ENCODE measurements at regions not wholly inside any gene's neighbourhood (a gene's known extent, or its start where the extent isn't known, plus 50 kb on each side); places are given as distances from the start of the nearest gene placed in this dataset.

DNA sequence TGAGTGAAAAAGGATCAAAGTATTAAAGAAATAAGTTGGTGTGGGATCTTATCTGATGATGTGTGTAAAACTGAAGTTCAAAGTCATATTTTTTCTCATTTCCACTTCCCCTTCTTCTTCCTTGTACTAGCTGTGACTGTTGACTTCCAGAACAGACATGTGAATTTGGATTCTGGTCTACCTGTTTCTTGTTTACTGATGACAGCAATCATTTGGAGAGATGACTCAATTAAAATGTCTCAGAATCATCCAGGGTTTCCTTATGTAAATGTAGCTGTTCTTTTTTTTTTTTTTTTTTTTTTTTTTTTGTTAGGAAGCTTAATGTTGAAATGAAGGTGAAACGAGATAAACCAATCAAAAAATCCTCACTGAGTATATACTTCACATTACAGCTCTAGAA is 819.9 kb upstream of the PIK3C3 start:
- Histone ChIP-seq H3K4me1 (no peaks in the 10 kb centered on the region), H3K4me3 (no peak overlapping the region), H3K27me3 (no peaks in the 10 kb centered on the region), H3K9me3 (no peaks in the 10 kb centered on the region), H3K36me3 (no peaks in the 10 kb centered on the region), H3K27ac (no peak overlapping the region)
- TF ChIP-seq, protein P1, sequence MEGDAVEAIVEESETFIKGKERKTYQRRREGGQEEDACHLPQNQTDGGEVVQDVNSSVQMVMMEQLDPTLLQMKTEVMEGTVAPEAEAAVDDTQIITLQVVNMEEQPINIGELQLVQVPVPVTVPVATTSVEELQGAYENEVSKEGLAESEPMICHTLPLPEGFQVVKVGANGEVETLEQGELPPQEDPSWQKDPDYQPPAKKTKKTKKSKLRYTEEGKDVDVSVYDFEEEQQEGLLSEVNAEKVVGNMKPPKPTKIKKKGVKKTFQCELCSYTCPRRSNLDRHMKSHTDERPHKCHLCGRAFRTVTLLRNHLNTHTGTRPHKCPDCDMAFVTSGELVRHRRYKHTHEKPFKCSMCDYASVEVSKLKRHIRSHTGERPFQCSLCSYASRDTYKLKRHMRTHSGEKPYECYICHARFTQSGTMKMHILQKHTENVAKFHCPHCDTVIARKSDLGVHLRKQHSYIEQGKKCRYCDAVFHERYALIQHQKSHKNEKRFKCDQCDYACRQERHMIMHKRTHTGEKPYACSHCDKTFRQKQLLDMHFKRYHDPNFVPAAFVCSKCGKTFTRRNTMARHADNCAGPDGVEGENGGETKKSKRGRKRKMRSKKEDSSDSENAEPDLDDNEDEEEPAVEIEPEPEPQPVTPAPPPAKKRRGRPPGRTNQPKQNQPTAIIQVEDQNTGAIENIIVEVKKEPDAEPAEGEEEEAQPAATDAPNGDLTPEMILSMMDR (IDR thresholded peaks at IDR 0.05), result no peak
- no peak for TF ChIP-seq EP300 (IDR thresholded peaks at IDR 0.05)
- no peak for TF ChIP-seq POLR2A (IDR thresholded peaks at IDR 0.05)
- no peak for DNase-seq (ENCODE audit: low spot score in 2 of 2)
- WGBS, 2 donors, result 72 to 88% methylated on average over 1 of the region's 1 CpG

- TF ChIP-seq POLR2A (IDR thresholded peaks at IDR 0.05) (no peak), EP300 (IDR thresholded peaks at IDR 0.05) (no peak)
- TF ChIP-seq, protein P1 (IDR thresholded peaks at IDR 0.05), result no peak
- Histone ChIP-seq H3K9me3 (no peaks in the 10 kb centered on the region), H3K27me3 (no peaks in the 10 kb centered on the region), H3K4me3 (no peak overlapping the region), H3K27ac (no peak overlapping the region), H3K36me3 (no peaks in the 10 kb centered on the region), H3K4me1 (no peaks in the 10 kb centered on the region)
- 19 to 25% methylated on average over 4 of the region's 4 CpGs for WGBS, 2 donors
- no peak for DNase-seq (ENCODE audit: low spot score in 2 of 2)
Observed at GRCh38 chr18:41134426-41134825, 820.6 kb upstream of the PIK3C3 start.

DNA sequence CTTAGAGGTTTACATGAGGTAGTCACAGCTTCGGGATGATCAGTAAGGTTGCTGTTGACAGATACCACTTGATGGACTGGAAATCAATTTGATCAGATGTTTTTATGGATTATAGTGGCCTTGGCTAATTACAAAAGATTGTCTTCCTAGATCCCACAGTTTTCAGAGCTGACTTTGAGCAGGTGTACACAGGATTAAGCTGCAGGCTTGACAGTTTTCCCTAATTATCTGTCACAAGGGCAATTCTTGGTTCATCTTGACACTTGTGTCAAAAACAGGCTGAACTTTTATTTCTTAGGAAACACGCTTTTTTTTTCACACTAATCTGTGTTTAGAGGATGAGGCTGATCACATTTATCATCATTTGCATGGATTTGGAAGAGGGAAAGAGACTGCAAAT is 824.0 kb upstream of the PIK3C3 start:
- Histone ChIP-seq H3K4me1 (no peaks in the 10 kb centered on the region), H3K27me3 (no peaks in the 10 kb centered on the region), H3K27ac (no peak overlapping the region), H3K9me3 (no peaks in the 10 kb centered on the region), H3K36me3 (no peaks in the 10 kb centered on the region), H3K4me3 (no peak overlapping the region)
- no peak for DNase-seq (ENCODE audit: low spot score in 2 of 2)
- TF ChIP-seq POLR2A (IDR thresholded peaks at IDR 0.05) (no peak), EP300 (IDR thresholded peaks at IDR 0.05) (no peak)
- TF ChIP-seq, protein P1 (IDR thresholded peaks at IDR 0.05), result no peak
- WGBS, 2 donors, result 76 to 82% methylated on average over 2 of the region's 2 CpGs

- Histone ChIP-seq H3K9me3 (no peaks in the 10 kb centered on the region), H3K4me1 (no peaks in the 10 kb centered on the region), H3K4me3 (no peak overlapping the region), H3K27me3 (no peaks in the 10 kb centered on the region), H3K36me3 (no peaks in the 10 kb centered on the region), H3K27ac (no peak overlapping the region)
- no peak for DNase-seq (ENCODE audit: low spot score in 2 of 2)
- TF ChIP-seq, protein P1 (IDR thresholded peaks at IDR 0.05), result no peak
- TF ChIP-seq EP300 (IDR thresholded peaks at IDR 0.05) (no peak), POLR2A (IDR thresholded peaks at IDR 0.05) (no peak)
- WGBS, 2 donors, result 85 to 86% methylated on average over 3 of the region's 3 CpGs
Observed at GRCh38 chr18:41128545-41128944, 826.5 kb upstream of the PIK3C3 start.

GRCh38 chr18:41128126-41128525 is 826.9 kb upstream of the PIK3C3 start:
- H3K4me1 ChIP-seq, result no peaks in the 10 kb centered on the region
- no peaks in the 10 kb centered on the region for H3K27me3 ChIP-seq
- H3K27ac ChIP-seq, result no peak overlapping the region
- H3K9me3 ChIP-seq, result peaks cover 0 to 2% (median 0%) of the 10 kb centered on the region in 4 donors
- H3K36me3 ChIP-seq, result no peaks in the 10 kb centered on the region
- no peak for TF ChIP-seq EP300 (IDR thresholded peaks at IDR 0.05)
- TF ChIP-seq, protein P1 (IDR thresholded peaks at IDR 0.05), result no peak
- no peak for TF ChIP-seq POLR2A (IDR thresholded peaks at IDR 0.05)
- DNase-seq (ENCODE audit: low spot score in 2 of 2), result no peak
- no peak overlapping the region for H3K4me3 ChIP-seq
